Spinal cord (tissue), 9 donors: ENCODE measurements at regions not wholly inside any gene's neighbourhood (a gene's known extent, or its start where the extent isn't known, plus 50 kb on each side); places are given as distances from the start of the nearest gene placed in this dataset.
A peak's percentile ranks its signal among the peaks of the same experiment; 100 is the strongest.

Source experiments
- DNase-seq, 6 donors: peaks; one replicate each; pipeline versions ENCODE4 v3.0.0 to v3.0.0-alpha.2; 2013 to 2015; ENCODE audit warnings: low spot score in 6 of 6, low read depth in 4 of 6
- H3K27ac ChIP-seq: one replicate; pipeline ENCODE4 v1.5.1; 2013; ENCODE audit warnings: low read depth, low read length, control low read depth
- H3K27me3 ChIP-seq: one replicate; pipeline ENCODE4 v1.6.1; 2013; ENCODE audit warnings: low read length; ENCODE audit not compliant: control insufficient read depth, insufficient read depth
- H3K36me3 ChIP-seq: one replicate; pipeline ENCODE4 v1.6.1; 2013; ENCODE audit warnings: low read length; ENCODE audit not compliant: control insufficient read depth, insufficient read depth
- H3K4me1 ChIP-seq: one replicate; pipeline ENCODE4 v1.6.1; 2013; ENCODE audit warnings: low read length; ENCODE audit not compliant: control insufficient read depth, insufficient read depth
- H3K4me3 ChIP-seq: one replicate; pipeline ENCODE4 v1.5.1; 2013; ENCODE audit warnings: low read depth, low read length, control low read depth
- H3K9me3 ChIP-seq: one replicate; pipeline ENCODE4 v1.6.1; 2013; ENCODE audit warnings: low read length; ENCODE audit not compliant: control insufficient read depth, insufficient read depth
- WGBS: methylation state at CpG from one replicate; pipeline ENCODE4 v1.1.5; 2013; ENCODE audit warnings: missing lambda C conversion rate; ENCODE audit not compliant: insufficient coverage; 5-methylcytosine and 5-hydroxymethylcytosine counted together
- donor health status: healthy.

GRCh38 chr22:48238284-48238915 lies 1476.0 kb downstream of the TBC1D22A start:
- Histone ChIP-seq H3K36me3 (no peaks in the 10 kb centered on the region), H3K9me3 (no peaks in the 10 kb centered on the region), H3K4me1 (peaks cover 10% of the 10 kb centered on the region), H3K27ac (no peak overlapping the region), H3K27me3 (no peaks in the 10 kb centered on the region), H3K4me3 (no peak overlapping the region)
- no peak for DNase-seq
- 78% methylated on average over 9 of the region's 9 CpGs for whole genome bisulfite sequencing

- Histone ChIP-seq H3K4me3 (no peak overlapping the region), H3K4me1 (peaks cover 10% of the 10 kb centered on the region)
- no peak for DNase-seq
These were observed 1475.2 kb downstream of the TBC1D22A start for GRCh38 chr22:48237466-48238283.

GRCh38 chr22:48236261-48236660 lies 1473.8 kb downstream of the TBC1D22A start:
- Histone ChIP-seq H3K27me3 (no peaks in the 10 kb centered on the region), H3K4me3 (no peak overlapping the region), H3K4me1 (peaks cover 10% of the 10 kb centered on the region), H3K27ac (no peak overlapping the region), H3K36me3 (no peaks in the 10 kb centered on the region), H3K9me3 (peaks cover 5% of the 10 kb centered on the region)
- peak in 2 of 6 donors; percentile 69 to 80 for DNase-seq
- WGBS: 80% methylated on average over 1 of the region's 4 CpGs

More at GRCh38 chr22:48237466-48238283, 1475.2 kb downstream of the TBC1D22A start:
- no peak overlapping the region for H3K27ac ChIP-seq
- 94% methylated on average over 16 of the region's 21 CpGs for WGBS
- H3K27me3 ChIP-seq: no peaks in the 10 kb centered on the region
- peaks cover 5% of the 10 kb centered on the region for H3K9me3 ChIP-seq
- no peaks in the 10 kb centered on the region for H3K36me3 ChIP-seq

GRCh38 chr22:48235744-48236143 lies 1473.3 kb downstream of the TBC1D22A start:
- 88% methylated on average over 7 of the region's 9 CpGs for WGBS
- Histone ChIP-seq H3K27ac (no peak overlapping the region), H3K4me3 (no peak overlapping the region), H3K27me3 (no peaks in the 10 kb centered on the region), H3K36me3 (no peaks in the 10 kb centered on the region), H3K4me1 (peaks cover 10% of the 10 kb centered on the region), H3K9me3 (peaks cover 5% of the 10 kb centered on the region)
- no peak for DNase-seq

- H3K4me3 ChIP-seq: no peak overlapping the region
- H3K9me3 ChIP-seq: peaks cover 5% of the 10 kb centered on the region
- H3K4me1 ChIP-seq: peaks cover 4% of the 10 kb centered on the region
- no peak for DNase-seq
- H3K27ac ChIP-seq: no peak overlapping the region
- 96% methylated on average over 4 of the region's 8 CpGs for WGBS
- H3K27me3 ChIP-seq: no peaks in the 10 kb centered on the region
- no peaks in the 10 kb centered on the region for H3K36me3 ChIP-seq
These were observed 1471.6 kb downstream of the TBC1D22A start for GRCh38 chr22:48234011-48234410.

GRCh38 chr22:48233586-48233985 lies 1471.1 kb downstream of the TBC1D22A start:
- H3K4me1 ChIP-seq: no peaks in the 10 kb centered on the region
- no CpG with 5 or more reads among the region's 1 CpG for WGBS
- H3K9me3 ChIP-seq: peaks cover 5% of the 10 kb centered on the region
- no peaks in the 10 kb centered on the region for H3K36me3 ChIP-seq
- H3K27ac ChIP-seq: no peak overlapping the region
- no peak for DNase-seq
- no peaks in the 10 kb centered on the region for H3K27me3 ChIP-seq
- no peak overlapping the region for H3K4me3 ChIP-seq

- Histone ChIP-seq H3K27me3 (no peaks in the 10 kb centered on the region), H3K27ac (no peak overlapping the region), H3K36me3 (no peaks in the 10 kb centered on the region), H3K4me1 (peaks cover 11% of the 10 kb centered on the region), H3K4me3 (no peak overlapping the region), H3K9me3 (peaks cover 5% of the 10 kb centered on the region)
- DNase-seq: no peak
- 88% methylated on average over 4 of the region's 5 CpGs for WGBS
These were observed 1466.0 kb downstream of the TBC1D22A start for GRCh38 chr22:48228468-48228867.

GRCh38 chr22:48227341-48228018 lies 1465.0 kb downstream of the TBC1D22A start:
- 88% methylated on average over 3 of the region's 4 CpGs for WGBS
- Histone ChIP-seq H3K36me3 (no peaks in the 10 kb centered on the region), H3K4me1 (peaks cover 13% of the 10 kb centered on the region), H3K27me3 (no peaks in the 10 kb centered on the region), H3K9me3 (no peaks in the 10 kb centered on the region), H3K27ac (no peak overlapping the region), H3K4me3 (no peak overlapping the region)
- DNase-seq: no peak

GRCh38 chr22:48226026-48227013 lies 1463.9 kb downstream of the TBC1D22A start:
- DNase-seq: no peak

More at GRCh38 chr22:48226026-48227013, 1463.9 kb downstream of the TBC1D22A start:
- Histone ChIP-seq H3K27ac (no peak overlapping the region), H3K27me3 (no peaks in the 10 kb centered on the region), H3K9me3 (no peaks in the 10 kb centered on the region), H3K36me3 (no peaks in the 10 kb centered on the region), H3K4me1 (peaks cover 13% of the 10 kb centered on the region), H3K4me3 (no peak overlapping the region)
- WGBS: 90% methylated on average over 23 of the region's 23 CpGs
